ENCODE measurements at regions not wholly inside any gene's neighbourhood (a gene's known extent, or its start where the extent isn't known, plus 50 kb on each side); places are given as distances from the start of the nearest gene placed in this dataset.

DNA sequence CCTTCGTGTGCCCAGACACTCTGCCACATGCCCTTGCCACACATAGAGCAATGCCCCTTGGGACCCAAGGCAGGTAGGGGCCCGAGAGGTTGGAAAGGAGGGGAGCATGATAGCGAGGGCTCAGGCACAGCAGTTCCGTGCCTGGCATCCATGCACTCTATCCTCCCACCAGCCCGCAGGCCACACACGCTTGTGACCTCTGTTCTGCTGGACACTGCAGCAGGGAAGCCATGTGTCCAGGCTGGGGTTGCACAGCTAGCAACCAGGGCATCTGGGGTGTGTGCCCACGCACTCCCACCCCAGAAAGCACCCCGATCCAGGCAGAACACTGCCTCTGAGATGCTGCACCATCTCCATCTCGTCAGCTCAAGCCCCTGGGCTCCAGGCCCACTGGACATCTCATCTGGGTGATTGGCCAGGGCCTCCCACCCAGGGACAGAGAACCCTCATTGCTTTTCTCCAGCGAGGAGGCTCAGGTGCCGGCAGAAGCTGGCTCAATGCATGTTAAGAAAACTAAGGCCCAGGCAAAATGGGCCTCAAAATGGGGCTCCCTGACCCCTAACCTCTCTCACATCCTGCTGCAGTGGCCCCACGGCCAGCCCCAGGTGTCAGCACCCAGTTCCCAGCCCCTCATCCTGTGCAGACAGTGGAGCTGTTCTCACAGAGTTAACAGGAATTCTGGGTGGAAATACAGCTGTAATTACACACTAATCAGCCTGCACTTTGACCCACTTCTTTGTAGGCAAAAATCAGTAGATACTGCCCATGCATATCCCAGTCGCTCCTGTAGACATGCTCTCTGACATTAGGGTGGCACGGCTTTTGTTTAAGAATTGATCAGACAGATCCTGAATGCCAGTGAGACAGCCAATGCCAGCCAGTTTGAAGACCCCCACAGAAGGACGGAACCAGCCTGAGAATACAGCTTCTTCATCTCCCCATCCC, 173.9 kb upstream of the B3GAT1 start:
- Histone ChIP-seq H3K4me3 (no peak overlapping the region), H3K27ac (no peak overlapping the region), H3K27me3 (peaks cover 0 to 4% of the 10 kb centered on the region in 2 donors), H3K36me3 (replicated peaks in 1 of 2; ENCODE audit: insufficient read depth in 1 of 2, low read depth in 2 of 2) (no peaks in the 10 kb centered on the region), H3K9me3 (no peaks in the 10 kb centered on the region), H3K4me1 (no peaks in the 10 kb centered on the region)
- ATAC-seq (no peak), DNase-seq (no peak)
- 73 to 77% methylated on average over 15 of the region's 15 CpGs for WGBS, 2 donors
- intact Hi-C loops (cut with DNase I), result no loop called here
- TF ChIP-seq, protein P1, sequence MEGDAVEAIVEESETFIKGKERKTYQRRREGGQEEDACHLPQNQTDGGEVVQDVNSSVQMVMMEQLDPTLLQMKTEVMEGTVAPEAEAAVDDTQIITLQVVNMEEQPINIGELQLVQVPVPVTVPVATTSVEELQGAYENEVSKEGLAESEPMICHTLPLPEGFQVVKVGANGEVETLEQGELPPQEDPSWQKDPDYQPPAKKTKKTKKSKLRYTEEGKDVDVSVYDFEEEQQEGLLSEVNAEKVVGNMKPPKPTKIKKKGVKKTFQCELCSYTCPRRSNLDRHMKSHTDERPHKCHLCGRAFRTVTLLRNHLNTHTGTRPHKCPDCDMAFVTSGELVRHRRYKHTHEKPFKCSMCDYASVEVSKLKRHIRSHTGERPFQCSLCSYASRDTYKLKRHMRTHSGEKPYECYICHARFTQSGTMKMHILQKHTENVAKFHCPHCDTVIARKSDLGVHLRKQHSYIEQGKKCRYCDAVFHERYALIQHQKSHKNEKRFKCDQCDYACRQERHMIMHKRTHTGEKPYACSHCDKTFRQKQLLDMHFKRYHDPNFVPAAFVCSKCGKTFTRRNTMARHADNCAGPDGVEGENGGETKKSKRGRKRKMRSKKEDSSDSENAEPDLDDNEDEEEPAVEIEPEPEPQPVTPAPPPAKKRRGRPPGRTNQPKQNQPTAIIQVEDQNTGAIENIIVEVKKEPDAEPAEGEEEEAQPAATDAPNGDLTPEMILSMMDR (IDR thresholded peaks at IDR 0.05), result no peak
- TF ChIP-seq POLR2A (IDR thresholded peaks at IDR 0.05), result no peak

- H3K4me3 ChIP-seq, result no peak overlapping the region
- TF ChIP-seq POLR2A (IDR thresholded peaks at IDR 0.05), result no peak
- TF ChIP-seq, protein P1 (IDR thresholded peaks at IDR 0.05), result no peak
- WGBS, 2 donors, result 49 to 53% methylated on average over 14 of the region's 14 CpGs
- no peaks in the 10 kb centered on the region for H3K9me3 ChIP-seq
- intact Hi-C loops (cut with DNase I), result no loop called here
- H3K36me3 ChIP-seq (replicated peaks in 1 of 2; ENCODE audit: insufficient read depth in 1 of 2, low read depth in 2 of 2), result no peaks in the 10 kb centered on the region
- peak in 1 of 4 donors; percentile 11 for DNase-seq
- no peak overlapping the region for H3K27ac ChIP-seq
- no peaks in the 10 kb centered on the region for H3K27me3 ChIP-seq
- ATAC-seq, result no peak
- no peaks in the 10 kb centered on the region for H3K4me1 ChIP-seq
These were observed 172.8 kb upstream of the B3GAT1 start for GRCh38 chr11:134584706-134585445.

GRCh38 chr11:134584001-134584561, 172.0 kb upstream of the B3GAT1 start:
- DNase-seq, result no peak
- no peak for ATAC-seq
- Histone ChIP-seq H3K36me3 (replicated peaks in 1 of 2; ENCODE audit: insufficient read depth in 1 of 2, low read depth in 2 of 2) (no peaks in the 10 kb centered on the region), H3K4me3 (no peak overlapping the region), H3K4me1 (no peaks in the 10 kb centered on the region), H3K27ac (no peak overlapping the region), H3K9me3 (no peaks in the 10 kb centered on the region), H3K27me3 (no peaks in the 10 kb centered on the region)
- no peak for TF ChIP-seq POLR2A (IDR thresholded peaks at IDR 0.05)
- TF ChIP-seq, protein P1 (IDR thresholded peaks at IDR 0.05), result no peak
- 59 to 82% methylated on average over 13 of the region's 15 CpGs for WGBS, 2 donors
- intact Hi-C loops (cut with DNase I), result no loop called here

GRCh38 chr11:134583397-134583990, 171.5 kb upstream of the B3GAT1 start:
- H3K36me3 ChIP-seq (replicated peaks in 1 of 2; ENCODE audit: insufficient read depth in 1 of 2, low read depth in 2 of 2), result no peaks in the 10 kb centered on the region
- H3K9me3 ChIP-seq, result no peaks in the 10 kb centered on the region
- ATAC-seq, result no peak
- H3K27me3 ChIP-seq, result no peaks in the 10 kb centered on the region
- DNase-seq, result no peak
- 54 to 55% methylated on average over 6 of the region's 6 CpGs for WGBS, 2 donors
- TF ChIP-seq, protein P1 (IDR thresholded peaks at IDR 0.05), result no peak
- TF ChIP-seq POLR2A (IDR thresholded peaks at IDR 0.05), result no peak
- no peak overlapping the region for H3K27ac ChIP-seq
- H3K4me1 ChIP-seq, result no peaks in the 10 kb centered on the region
- H3K4me3 ChIP-seq, result no peak overlapping the region
- intact Hi-C loops (cut with DNase I), result no loop called here

All from body of pancreas (tissue), 4 donors.